ENCODE measurements at regions not wholly inside any gene's neighbourhood (a gene's known extent, or its start where the extent isn't known, plus 50 kb on each side); places are given as distances from the start of the nearest gene placed in this dataset.

DNA sequence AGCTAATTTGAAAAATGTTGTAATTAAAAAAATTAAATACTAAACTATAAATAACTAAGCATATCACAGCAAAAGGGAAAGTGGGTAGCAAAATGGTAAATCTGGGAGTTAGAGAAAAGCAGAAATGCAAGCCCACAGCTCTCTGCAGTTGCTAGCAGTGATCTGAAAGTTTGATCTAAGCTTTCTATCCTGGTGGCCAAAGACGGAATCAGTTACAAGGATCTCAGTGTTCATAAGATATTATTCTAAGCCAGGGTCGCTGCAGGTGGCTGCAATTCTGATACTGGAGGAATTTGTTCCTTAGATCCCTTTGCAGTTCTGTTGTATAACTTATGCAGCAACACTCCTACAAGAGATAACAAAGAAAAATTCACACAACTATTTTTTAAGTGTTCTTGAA is 363.7 kb downstream of the SETD4 start:
- H3K4me1 ChIP-seq (ENCODE audit: control insufficient read depth in 1 of 2, insufficient read depth in 2 of 2, low read length in 2 of 2): peaks cover 10 to 21% of the 10 kb centered on the region in 2 donors

DNA sequence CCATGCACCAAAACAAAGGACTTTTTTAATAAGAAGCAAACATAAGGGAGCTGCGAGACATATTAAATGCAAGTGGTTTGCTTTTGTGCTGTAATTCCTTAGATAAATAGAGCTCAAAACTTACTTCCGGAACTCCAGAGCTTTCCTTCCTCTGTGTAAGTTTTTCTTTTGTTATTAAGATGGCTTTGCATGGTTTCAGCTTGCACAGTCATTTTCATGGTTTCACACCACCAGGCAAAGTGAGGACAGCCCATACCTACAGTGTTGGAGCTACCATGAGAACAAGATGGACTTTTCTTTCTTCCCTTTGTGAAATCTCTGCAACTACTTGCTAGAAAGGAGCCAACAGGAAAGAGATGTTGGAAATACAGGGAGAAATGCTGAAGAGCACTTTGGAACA is 368.0 kb downstream of the SETD4 start:
- Histone ChIP-seq H3K9me3 (ENCODE audit: control insufficient read depth in 1 of 2, low read length in 2 of 2) (no peaks in the 10 kb centered on the region), H3K9ac (ENCODE audit: low read depth in 1 of 2, low read length in 2 of 2) (no peak overlapping the region), H3K27me3 (ENCODE audit: control insufficient read depth in 1 of 2, insufficient read depth in 2 of 2, low read length in 2 of 2) (no peaks in the 10 kb centered on the region), H3K27ac (ENCODE audit: low read depth, low read length) (no peak overlapping the region), H3K4me3 (ENCODE audit: low read depth in 1 of 2, low read length in 2 of 2) (no peak overlapping the region), H3K4me1 (ENCODE audit: control insufficient read depth in 1 of 2, insufficient read depth in 2 of 2, low read length in 2 of 2) (peaks cover 5 to 12% of the 10 kb centered on the region in 2 donors), H3K36me3 (ENCODE audit: control insufficient read depth in 1 of 2, insufficient read depth in 2 of 2, low read length in 2 of 2) (no peaks in the 10 kb centered on the region)

More for the DNA sequence above, 363.7 kb downstream of the SETD4 start:
- no peak overlapping the region for H3K27ac ChIP-seq (ENCODE audit: low read depth, low read length)
- H3K27me3 ChIP-seq (ENCODE audit: control insufficient read depth in 1 of 2, insufficient read depth in 2 of 2, low read length in 2 of 2): no peaks in the 10 kb centered on the region
- H3K36me3 ChIP-seq (ENCODE audit: control insufficient read depth in 1 of 2, insufficient read depth in 2 of 2, low read length in 2 of 2): no peaks in the 10 kb centered on the region
- no peak overlapping the region for H3K9ac ChIP-seq (ENCODE audit: low read depth in 1 of 2, low read length in 2 of 2)
- H3K4me3 ChIP-seq (ENCODE audit: low read depth in 1 of 2, low read length in 2 of 2): no peak overlapping the region
- H3K9me3 ChIP-seq (ENCODE audit: control insufficient read depth in 1 of 2, low read length in 2 of 2): no peaks in the 10 kb centered on the region

DNA sequence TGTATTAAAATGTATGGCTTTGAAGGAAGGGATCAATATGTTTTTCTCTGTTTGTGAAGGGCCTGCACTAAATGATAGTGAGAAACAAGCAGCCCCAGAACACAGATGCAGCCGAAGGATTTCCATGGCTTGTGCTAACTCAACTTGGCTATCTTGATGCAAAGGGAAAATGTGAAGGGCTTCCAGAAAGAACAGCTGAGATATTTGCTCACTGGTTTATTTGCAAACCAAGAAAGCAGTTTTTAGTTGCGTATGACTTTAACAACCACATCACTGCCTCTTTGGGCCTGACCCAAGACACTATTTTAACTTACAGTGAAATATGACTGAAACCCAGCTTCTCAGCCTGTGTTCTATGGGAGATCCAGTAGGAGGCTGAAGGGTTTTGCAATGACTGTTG is 369.9 kb downstream of the SETD4 start:
- Histone ChIP-seq H3K4me1 (ENCODE audit: control insufficient read depth in 1 of 2, insufficient read depth in 2 of 2, low read length in 2 of 2) (peaks cover 0 to 5% of the 10 kb centered on the region in 2 donors), H3K4me3 (ENCODE audit: low read depth in 1 of 2, low read length in 2 of 2) (no peak overlapping the region), H3K27ac (ENCODE audit: low read depth, low read length) (no peak overlapping the region), H3K36me3 (ENCODE audit: control insufficient read depth in 1 of 2, insufficient read depth in 2 of 2, low read length in 2 of 2) (no peaks in the 10 kb centered on the region), H3K27me3 (ENCODE audit: control insufficient read depth in 1 of 2, insufficient read depth in 2 of 2, low read length in 2 of 2) (no peaks in the 10 kb centered on the region), H3K9ac (ENCODE audit: low read depth in 1 of 2, low read length in 2 of 2) (no peak overlapping the region), H3K9me3 (ENCODE audit: control insufficient read depth in 1 of 2, low read length in 2 of 2) (no peaks in the 10 kb centered on the region)

DNA sequence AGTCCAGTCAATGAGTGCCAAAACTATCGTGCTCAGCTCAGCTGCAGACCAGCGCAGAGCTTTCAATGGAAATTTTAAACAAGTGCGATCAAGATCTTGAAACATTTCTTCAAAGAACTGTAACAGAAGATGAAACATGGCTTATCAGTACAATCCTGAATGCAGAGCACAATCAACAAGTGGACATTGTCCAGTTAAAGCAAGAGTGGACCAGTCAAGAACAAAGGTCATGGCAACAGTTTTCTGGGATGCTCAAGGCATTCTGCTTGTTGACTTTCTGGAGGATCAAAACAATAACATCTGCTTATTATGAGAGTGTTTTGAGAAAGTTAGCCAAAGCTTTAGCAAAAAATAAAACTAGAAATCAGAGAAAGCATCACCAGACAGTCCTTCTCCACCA is 374.2 kb downstream of the SETD4 start:
- H3K27me3 ChIP-seq (ENCODE audit: control insufficient read depth in 1 of 2, insufficient read depth in 2 of 2, low read length in 2 of 2): no peaks in the 10 kb centered on the region
- H3K4me3 ChIP-seq (ENCODE audit: low read depth in 1 of 2, low read length in 2 of 2): no peak overlapping the region
- no peak overlapping the region for H3K27ac ChIP-seq (ENCODE audit: low read depth, low read length)
- H3K9me3 ChIP-seq (ENCODE audit: control insufficient read depth in 1 of 2, low read length in 2 of 2): no peaks in the 10 kb centered on the region
- H3K36me3 ChIP-seq (ENCODE audit: control insufficient read depth in 1 of 2, insufficient read depth in 2 of 2, low read length in 2 of 2): no peaks in the 10 kb centered on the region
- peaks cover 9 to 16% of the 10 kb centered on the region in 2 donors for H3K4me1 ChIP-seq (ENCODE audit: control insufficient read depth in 1 of 2, insufficient read depth in 2 of 2, low read length in 2 of 2)
- no peak overlapping the region for H3K9ac ChIP-seq (ENCODE audit: low read depth in 1 of 2, low read length in 2 of 2)

DNA sequence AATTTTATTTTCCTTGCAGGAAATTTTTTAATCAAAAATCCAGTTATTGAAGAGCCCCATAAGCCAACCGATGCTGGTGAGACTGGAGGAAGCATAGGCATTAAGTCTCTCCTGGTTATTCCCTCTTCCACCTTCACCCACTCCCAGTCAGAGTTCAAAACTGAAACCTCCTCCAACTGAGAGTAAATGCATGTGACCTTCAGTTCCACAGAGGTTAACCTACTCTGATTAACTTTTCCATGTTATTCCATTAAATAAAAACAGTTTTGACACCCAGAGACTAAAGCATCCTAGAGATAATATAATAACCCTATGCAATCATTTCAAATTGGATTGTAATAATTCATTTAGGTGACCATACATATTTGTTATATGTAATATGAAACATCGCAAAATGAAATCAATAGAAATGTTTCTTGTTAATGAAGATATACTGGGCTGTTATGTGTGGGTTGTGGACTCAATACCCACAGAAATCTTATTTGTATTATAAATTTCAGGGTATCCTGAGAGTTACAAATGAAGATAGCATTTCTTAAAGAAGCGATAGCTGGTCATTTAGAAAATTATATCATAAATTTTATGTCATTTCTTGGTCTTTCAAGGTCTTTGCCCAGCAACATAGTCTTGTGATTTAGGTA is 376.5 kb downstream of the SETD4 start:
- H3K9ac ChIP-seq (ENCODE audit: low read depth in 1 of 2, low read length in 2 of 2): no peak overlapping the region
- peaks cover 9 to 16% of the 10 kb centered on the region in 2 donors for H3K4me1 ChIP-seq (ENCODE audit: control insufficient read depth in 1 of 2, insufficient read depth in 2 of 2, low read length in 2 of 2)
- H3K27ac ChIP-seq (ENCODE audit: low read depth, low read length): no peak overlapping the region
- no peaks in the 10 kb centered on the region for H3K27me3 ChIP-seq (ENCODE audit: control insufficient read depth in 1 of 2, insufficient read depth in 2 of 2, low read length in 2 of 2)
- no peaks in the 10 kb centered on the region for H3K36me3 ChIP-seq (ENCODE audit: control insufficient read depth in 1 of 2, insufficient read depth in 2 of 2, low read length in 2 of 2)
- no peak overlapping the region for H3K4me3 ChIP-seq (ENCODE audit: low read depth in 1 of 2, low read length in 2 of 2)
- H3K9me3 ChIP-seq (ENCODE audit: control insufficient read depth in 1 of 2, low read length in 2 of 2): no peaks in the 10 kb centered on the region

DNA sequence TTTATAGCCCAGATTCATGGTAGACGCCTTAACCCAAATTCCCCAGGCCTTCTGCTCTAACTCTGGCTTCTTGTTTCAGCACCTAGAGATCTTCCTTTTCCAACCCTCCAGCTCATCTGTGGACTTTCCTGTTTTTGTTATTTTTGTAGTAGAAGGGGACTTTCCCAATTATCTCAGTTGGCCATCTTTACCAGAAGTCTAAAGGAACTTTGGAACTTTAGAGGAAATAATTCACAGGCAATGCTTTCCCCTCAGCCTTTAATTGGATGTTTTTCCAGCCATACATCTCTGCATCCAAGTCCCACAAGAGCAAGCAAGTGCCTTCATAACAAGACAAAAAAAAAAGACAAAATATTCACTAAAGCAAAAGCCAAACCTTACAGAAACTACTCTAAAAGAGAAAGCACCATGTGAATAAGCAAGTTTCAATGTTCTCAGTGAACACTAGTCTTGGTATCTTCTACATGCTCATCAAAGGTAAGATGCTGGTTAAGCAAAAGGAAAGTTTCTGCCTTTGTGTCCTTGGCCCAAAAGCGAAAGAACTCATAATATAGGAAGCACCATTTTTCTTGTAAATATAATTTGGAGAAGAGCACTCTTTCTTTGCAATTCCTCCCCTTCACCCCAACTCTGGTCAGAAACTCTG is 377.3 kb downstream of the SETD4 start:
- Histone ChIP-seq H3K36me3 (ENCODE audit: control insufficient read depth in 1 of 2, insufficient read depth in 2 of 2, low read length in 2 of 2) (no peaks in the 10 kb centered on the region), H3K4me3 (ENCODE audit: low read depth in 1 of 2, low read length in 2 of 2) (no peak overlapping the region), H3K27me3 (ENCODE audit: control insufficient read depth in 1 of 2, insufficient read depth in 2 of 2, low read length in 2 of 2) (no peaks in the 10 kb centered on the region), H3K27ac (ENCODE audit: low read depth, low read length) (no peak overlapping the region), H3K9ac (ENCODE audit: low read depth in 1 of 2, low read length in 2 of 2) (no peak overlapping the region), H3K4me1 (ENCODE audit: control insufficient read depth in 1 of 2, insufficient read depth in 2 of 2, low read length in 2 of 2) (peaks cover 9 to 14% of the 10 kb centered on the region in 2 donors), H3K9me3 (ENCODE audit: control insufficient read depth in 1 of 2, low read length in 2 of 2) (no peaks in the 10 kb centered on the region)

DNA sequence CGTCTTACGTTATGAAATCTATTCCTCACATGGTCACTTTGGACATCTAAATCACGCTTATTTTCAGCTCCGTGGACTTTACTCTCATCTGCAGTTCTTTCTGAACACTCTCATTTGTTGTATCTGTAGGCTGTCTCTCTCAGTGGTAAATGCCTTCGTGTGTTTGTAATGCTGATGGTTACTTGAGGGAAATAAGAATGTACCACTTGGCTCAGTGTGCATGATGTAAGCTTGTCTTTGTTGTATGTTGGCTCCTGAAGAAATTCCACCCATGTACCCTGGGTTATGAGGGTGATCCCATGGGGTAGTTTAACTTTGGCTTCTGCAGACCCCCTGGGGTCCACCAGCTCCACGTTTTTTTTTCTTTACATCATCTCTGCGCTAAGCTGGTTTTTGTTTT is 378.4 kb downstream of the SETD4 start:
- no peaks in the 10 kb centered on the region for H3K36me3 ChIP-seq (ENCODE audit: control insufficient read depth in 1 of 2, insufficient read depth in 2 of 2, low read length in 2 of 2)
- no peak overlapping the region for H3K4me3 ChIP-seq (ENCODE audit: low read depth in 1 of 2, low read length in 2 of 2)
- no peaks in the 10 kb centered on the region for H3K9me3 ChIP-seq (ENCODE audit: control insufficient read depth in 1 of 2, low read length in 2 of 2)
- no peaks in the 10 kb centered on the region for H3K27me3 ChIP-seq (ENCODE audit: control insufficient read depth in 1 of 2, insufficient read depth in 2 of 2, low read length in 2 of 2)
- H3K27ac ChIP-seq (ENCODE audit: low read depth, low read length): no peak overlapping the region
- no peak overlapping the region for H3K9ac ChIP-seq (ENCODE audit: low read depth in 1 of 2, low read length in 2 of 2)
- H3K4me1 ChIP-seq (ENCODE audit: control insufficient read depth in 1 of 2, insufficient read depth in 2 of 2, low read length in 2 of 2): peaks cover 9 to 17% of the 10 kb centered on the region in 2 donors

DNA sequence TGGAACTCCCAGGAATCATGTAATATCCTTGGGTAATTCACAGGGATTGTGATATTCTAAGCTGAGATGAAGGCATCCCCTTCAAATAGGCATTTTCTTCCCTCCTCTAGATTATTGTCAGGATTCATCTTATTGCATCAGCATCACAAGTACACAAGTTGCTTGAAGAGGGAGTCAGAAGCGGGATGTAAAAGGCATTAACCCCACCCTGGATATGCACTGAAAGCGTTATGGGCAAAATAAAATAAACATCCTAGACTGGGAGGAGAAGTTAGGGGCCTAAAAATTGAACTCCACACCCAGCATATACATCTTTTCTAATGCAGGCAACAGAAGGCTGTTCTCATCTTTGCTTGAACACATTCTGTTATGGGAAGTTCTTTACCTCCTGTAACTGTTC is 381.2 kb downstream of the SETD4 start:
- Histone ChIP-seq H3K4me3 (ENCODE audit: low read depth in 1 of 2, low read length in 2 of 2) (no peak overlapping the region), H3K27ac (ENCODE audit: low read depth, low read length) (no peak overlapping the region), H3K9ac (ENCODE audit: low read depth in 1 of 2, low read length in 2 of 2) (no peak overlapping the region), H3K9me3 (ENCODE audit: control insufficient read depth in 1 of 2, low read length in 2 of 2) (no peaks in the 10 kb centered on the region), H3K27me3 (ENCODE audit: control insufficient read depth in 1 of 2, insufficient read depth in 2 of 2, low read length in 2 of 2) (no peaks in the 10 kb centered on the region), H3K4me1 (ENCODE audit: control insufficient read depth in 1 of 2, insufficient read depth in 2 of 2, low read length in 2 of 2) (peaks cover 9 to 23% of the 10 kb centered on the region in 2 donors), H3K36me3 (ENCODE audit: control insufficient read depth in 1 of 2, insufficient read depth in 2 of 2, low read length in 2 of 2) (no peaks in the 10 kb centered on the region)

DNA sequence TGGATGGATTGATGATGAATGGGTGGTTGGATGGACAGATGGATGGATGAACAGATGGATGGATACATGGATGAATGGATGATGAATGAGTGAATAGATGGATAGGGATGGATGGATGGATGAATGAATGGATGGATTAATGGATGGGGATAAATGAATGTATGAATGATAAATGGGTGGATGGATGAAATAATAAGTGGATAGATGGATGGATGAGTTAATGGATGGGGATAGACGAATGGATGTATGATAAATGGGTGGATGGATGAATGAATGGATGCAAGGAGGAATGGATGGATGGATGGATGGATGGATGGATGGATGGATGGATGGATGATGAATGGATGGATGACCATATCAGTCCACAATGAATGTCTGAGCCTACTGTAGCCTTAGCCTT is 381.9 kb downstream of the SETD4 start:
- no peak overlapping the region for H3K9ac ChIP-seq (ENCODE audit: low read depth in 1 of 2, low read length in 2 of 2)
- H3K27ac ChIP-seq (ENCODE audit: low read depth, low read length): no peak overlapping the region
- H3K36me3 ChIP-seq (ENCODE audit: control insufficient read depth in 1 of 2, insufficient read depth in 2 of 2, low read length in 2 of 2): no peaks in the 10 kb centered on the region

DNA sequence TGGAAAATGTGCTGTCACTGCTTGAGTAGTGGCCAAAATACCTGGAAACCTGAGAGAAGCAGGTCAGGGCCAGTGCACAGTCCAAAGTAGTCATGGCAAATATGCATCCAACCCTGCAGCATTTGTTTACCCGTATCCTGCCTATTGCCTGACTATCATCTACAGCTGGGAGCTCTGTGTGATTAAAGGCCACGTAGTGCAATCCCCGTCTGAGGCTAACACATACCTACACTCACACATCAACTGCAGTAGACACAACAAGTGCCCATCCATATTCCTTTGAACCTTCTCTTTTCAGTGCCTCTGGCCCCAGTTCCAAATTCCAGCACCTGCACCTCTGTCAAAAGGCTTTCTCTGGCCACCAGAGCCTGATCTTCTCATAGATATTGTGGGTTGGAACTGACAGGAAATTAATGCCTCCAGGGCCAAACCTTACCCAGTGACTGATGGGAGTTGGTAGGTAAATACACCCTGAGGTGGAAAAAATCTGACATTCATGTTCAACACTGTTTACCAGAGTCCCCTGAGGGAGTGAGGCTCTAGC is 383.0 kb downstream of the SETD4 start:
- Histone ChIP-seq H3K27ac (ENCODE audit: low read depth, low read length) (no peak overlapping the region), H3K9ac (ENCODE audit: low read depth in 1 of 2, low read length in 2 of 2) (no peak overlapping the region), H3K9me3 (ENCODE audit: control insufficient read depth in 1 of 2, low read length in 2 of 2) (no peaks in the 10 kb centered on the region), H3K4me3 (ENCODE audit: low read depth in 1 of 2, low read length in 2 of 2) (no peak overlapping the region), H3K36me3 (ENCODE audit: control insufficient read depth in 1 of 2, insufficient read depth in 2 of 2, low read length in 2 of 2) (no peaks in the 10 kb centered on the region), H3K27me3 (ENCODE audit: control insufficient read depth in 1 of 2, insufficient read depth in 2 of 2, low read length in 2 of 2) (no peaks in the 10 kb centered on the region), H3K4me1 (ENCODE audit: control insufficient read depth in 1 of 2, insufficient read depth in 2 of 2, low read length in 2 of 2) (peaks cover 0 to 13% of the 10 kb centered on the region in 2 donors)

More for the DNA sequence above, 381.9 kb downstream of the SETD4 start:
- peaks cover 9 to 20% of the 10 kb centered on the region in 2 donors for H3K4me1 ChIP-seq (ENCODE audit: control insufficient read depth in 1 of 2, insufficient read depth in 2 of 2, low read length in 2 of 2)
- no peak overlapping the region for H3K4me3 ChIP-seq (ENCODE audit: low read depth in 1 of 2, low read length in 2 of 2)
- no peaks in the 10 kb centered on the region for H3K27me3 ChIP-seq (ENCODE audit: control insufficient read depth in 1 of 2, insufficient read depth in 2 of 2, low read length in 2 of 2)
- no peaks in the 10 kb centered on the region for H3K9me3 ChIP-seq (ENCODE audit: control insufficient read depth in 1 of 2, low read length in 2 of 2)
